HFF-Myc (cell line): ENCODE measurements at regions not wholly inside any gene's neighbourhood (a gene's known extent, or its start where the extent isn't known, plus 50 kb on each side); places are given as distances from the start of the nearest gene placed in this dataset.

Experiments
- DNase-seq: peaks from one replicate; pipeline ENCODE4 v3.0.0-alpha.2; 2011; ENCODE audit warnings: low read depth; ENCODE audit errors: extremely low read depth
- H3K4me3 ChIP-seq: replicated peaks from 2 replicates; pipeline ENCODE4 v1.5.1; 2011; ENCODE audit warnings: low read depth, mild to moderate bottlenecking, control low read depth, low read length
- TF ChIP-seq, protein P1 (sequence below): IDR thresholded peaks from 2 replicates; pipeline ENCODE4 v1.5.1; 2012; ENCODE audit warnings: mild to moderate bottlenecking, low read depth, low read length, control low read depth; ENCODE audit errors: missing control alignments

DNA sequence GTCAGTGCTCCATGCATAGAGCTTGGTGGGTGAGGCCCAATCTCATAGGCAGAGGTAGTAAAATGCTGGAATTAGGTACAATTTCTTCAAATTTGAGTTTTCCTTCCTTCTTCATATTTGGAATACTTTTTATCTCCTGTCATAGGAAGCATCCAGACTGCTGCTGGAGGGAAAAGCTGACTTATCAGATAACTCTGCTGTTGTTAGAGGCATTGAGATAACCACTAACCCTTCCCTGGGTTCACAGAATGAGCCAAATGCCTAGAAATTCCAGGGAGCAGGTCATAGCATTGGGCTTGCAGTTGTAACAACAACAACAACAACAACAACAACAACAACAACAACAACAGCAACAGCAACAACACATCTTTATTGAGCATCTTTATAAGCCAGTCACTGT, 332.7 kb downstream of the PDCD6IP start:
- TF ChIP-seq, protein P1, sequence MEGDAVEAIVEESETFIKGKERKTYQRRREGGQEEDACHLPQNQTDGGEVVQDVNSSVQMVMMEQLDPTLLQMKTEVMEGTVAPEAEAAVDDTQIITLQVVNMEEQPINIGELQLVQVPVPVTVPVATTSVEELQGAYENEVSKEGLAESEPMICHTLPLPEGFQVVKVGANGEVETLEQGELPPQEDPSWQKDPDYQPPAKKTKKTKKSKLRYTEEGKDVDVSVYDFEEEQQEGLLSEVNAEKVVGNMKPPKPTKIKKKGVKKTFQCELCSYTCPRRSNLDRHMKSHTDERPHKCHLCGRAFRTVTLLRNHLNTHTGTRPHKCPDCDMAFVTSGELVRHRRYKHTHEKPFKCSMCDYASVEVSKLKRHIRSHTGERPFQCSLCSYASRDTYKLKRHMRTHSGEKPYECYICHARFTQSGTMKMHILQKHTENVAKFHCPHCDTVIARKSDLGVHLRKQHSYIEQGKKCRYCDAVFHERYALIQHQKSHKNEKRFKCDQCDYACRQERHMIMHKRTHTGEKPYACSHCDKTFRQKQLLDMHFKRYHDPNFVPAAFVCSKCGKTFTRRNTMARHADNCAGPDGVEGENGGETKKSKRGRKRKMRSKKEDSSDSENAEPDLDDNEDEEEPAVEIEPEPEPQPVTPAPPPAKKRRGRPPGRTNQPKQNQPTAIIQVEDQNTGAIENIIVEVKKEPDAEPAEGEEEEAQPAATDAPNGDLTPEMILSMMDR = no peak
- H3K4me3 ChIP-seq = no peak overlapping the region
- no peak for DNase-seq

DNA sequence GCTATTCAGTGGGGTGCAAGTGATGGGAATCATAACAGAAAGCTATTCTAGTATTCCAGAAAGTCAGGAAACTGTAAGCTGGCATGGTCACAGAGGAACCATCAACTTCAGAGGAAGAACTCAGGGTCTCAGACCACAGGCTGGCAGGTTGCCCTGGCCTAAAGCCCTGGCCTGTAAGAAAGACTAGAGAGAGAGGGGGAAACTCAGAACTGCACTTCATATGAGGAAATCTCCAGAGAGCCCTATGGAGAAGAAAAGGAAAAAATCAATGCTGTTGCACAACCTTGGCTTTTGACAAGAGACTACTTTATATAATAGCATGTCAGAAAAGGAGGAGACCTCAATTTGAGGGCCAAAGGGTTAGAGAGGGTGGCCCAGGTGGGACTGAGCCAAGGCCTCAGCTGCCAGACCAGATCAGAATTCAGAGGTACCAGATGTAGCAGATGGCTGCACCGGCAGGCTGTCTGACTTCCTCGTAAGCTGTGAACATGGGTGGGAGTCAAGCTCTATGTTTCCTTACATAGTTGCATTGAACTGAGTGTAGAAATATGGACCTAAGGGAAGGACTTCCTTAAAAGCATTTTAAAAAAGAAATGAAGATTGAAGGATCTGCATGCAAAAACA, 333.8 kb downstream of the PDCD6IP start:
- TF ChIP-seq, protein P1 = no peak
- no peak overlapping the region for H3K4me3 ChIP-seq
- DNase-seq = no peak

DNA sequence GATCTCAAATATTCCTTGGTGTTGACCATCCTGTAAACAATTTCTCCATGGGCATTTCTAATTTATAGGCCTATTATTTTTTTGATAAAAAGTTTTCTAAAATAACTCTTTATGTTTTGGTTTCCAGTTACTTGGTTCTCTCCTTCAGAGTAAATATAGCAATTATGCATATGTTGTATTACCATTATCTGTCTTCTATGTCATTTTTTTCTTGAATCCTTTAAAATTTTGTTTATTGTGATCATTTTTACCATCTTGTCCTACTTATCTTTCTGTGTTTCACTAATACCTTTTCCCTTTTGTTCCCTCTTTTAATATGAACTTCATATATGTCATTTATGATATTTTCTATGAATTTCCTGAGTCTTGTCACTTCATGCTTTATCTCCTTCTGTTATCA, 341.1 kb downstream of the PDCD6IP start:
- no peak overlapping the region for H3K4me3 ChIP-seq
- TF ChIP-seq, protein P1 = no peak
- no peak for DNase-seq

DNA sequence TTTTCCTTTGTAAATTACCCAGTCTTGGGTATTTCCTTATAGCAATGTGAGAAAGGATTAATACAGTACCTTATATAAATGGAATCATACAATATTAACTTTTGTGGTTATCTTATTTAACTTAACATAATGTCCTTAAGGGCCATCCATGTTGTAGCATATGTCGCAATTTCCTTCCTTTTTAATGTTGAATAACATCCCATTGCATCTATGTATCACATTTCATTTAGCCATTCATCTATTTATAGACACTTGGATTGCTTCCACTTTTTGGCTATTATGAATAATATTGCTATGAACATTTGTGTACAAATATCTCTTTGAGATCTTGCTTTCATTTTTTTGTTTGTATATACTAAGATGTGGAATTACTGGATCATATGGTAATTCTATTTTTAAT, 342.2 kb downstream of the PDCD6IP start:
- no peak overlapping the region for H3K4me3 ChIP-seq
- TF ChIP-seq, protein P1 = no peak
- no peak for DNase-seq

DNA sequence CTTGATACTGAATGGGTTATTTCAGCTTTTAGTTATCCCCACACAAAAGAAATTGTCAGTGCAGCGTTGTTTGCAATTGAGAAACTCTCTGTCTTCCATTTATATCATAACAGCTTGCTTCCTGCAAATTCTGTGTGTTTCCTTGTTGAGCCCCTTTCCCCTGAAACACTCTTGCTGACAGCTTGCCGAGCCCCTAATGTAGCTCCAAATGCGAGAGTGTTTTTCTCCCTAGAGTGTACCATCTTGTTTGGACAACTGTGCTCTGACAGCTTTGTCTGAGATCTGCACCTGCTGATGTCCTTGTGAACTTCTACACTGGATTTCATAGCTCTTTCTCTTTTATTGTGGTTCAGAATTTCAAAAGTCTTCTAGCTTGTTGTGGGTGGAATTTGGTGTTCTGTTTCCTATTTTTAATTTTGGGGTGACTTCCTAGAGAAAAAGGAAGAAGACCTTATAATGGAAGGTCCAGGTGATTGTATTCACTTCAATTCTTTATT, 343.5 kb downstream of the PDCD6IP start:
- no peak overlapping the region for H3K4me3 ChIP-seq

DNA sequence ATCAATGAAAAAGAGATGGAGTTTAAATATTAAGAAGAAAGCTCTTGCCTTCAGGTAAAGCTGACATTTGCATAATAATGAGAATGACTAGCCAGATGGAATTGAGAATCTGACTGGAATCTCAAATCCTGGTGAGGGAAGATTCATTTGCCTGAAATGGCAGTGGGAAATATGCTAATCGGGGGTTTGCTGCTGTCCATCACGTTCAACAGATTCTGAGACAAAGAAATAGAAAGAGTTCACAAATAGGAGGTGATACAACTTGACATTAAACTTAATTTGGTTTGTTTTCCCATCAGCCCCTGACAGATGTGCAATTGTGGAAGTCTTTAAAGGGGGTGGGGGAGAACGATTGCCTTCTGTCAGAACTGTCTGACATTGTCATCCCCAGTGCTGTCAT, 347.4 kb downstream of the PDCD6IP start:
- TF ChIP-seq, protein P1 = no peak
- no peak for DNase-seq
- H3K4me3 ChIP-seq = no peak overlapping the region

More for the DNA sequence above, 343.5 kb downstream of the PDCD6IP start:
- TF ChIP-seq, protein P1 = no peak
- no peak for DNase-seq

DNA sequence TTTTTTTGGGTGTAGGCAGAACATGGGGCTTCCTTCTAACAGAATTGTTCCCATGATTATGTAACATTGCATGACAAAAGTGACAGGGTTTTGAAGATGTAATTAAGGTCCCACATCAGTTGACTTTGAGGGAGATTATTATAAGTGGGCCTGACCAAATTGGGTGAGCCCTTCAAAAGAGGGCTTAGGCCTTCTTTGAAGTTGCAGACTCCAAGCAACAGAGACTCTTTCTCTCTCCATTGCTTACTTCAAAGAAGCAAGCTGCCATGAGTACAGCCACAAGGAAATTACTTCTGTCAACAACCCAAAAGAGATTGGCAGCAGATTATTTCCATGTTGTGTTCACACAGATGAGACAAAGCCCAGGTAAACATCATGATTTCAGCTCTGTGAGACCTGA, 348.2 kb downstream of the PDCD6IP start:
- DNase-seq = no peak
- no peak overlapping the region for H3K4me3 ChIP-seq
- TF ChIP-seq, protein P1 = no peak
